ENCODE measurements at regions not wholly inside any gene's neighbourhood (a gene's known extent, or its start where the extent isn't known, plus 50 kb on each side); places are given as distances from the start of the nearest gene placed in this dataset.
A peak's percentile ranks its signal among the peaks of the same experiment; 100 is the strongest.

- DNase-seq, result peak; percentile 11
- in situ Hi-C loops (cut with HindIII; ENCODE audit: low pct_ligation_motif_present, low pct_unique_long_range_greater_than_20kb, low sequenced_read_pairs), result no loop called here
Measured at GRCh38 chr7:24456526-24457218, 116.6 kb upstream of the PALS2 start.

DNA sequence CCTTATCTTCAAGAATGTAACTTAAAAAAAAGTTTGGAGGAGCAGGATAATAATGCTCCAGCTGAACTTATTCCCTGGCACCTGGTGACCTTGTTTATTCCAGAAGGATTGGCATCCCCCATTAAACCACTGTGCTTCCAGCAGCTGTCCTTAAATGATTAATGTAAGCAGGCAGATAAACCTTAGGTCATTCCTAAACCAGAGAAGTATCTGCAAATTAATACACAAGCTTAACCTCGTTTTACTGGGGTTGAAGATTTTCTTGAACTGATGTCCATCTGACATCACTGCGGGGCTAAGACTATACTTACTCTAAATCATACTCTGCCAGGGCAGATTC lies 116.1 kb upstream of the PALS2 start:
- in situ Hi-C loops (cut with HindIII; ENCODE audit: low pct_ligation_motif_present, low pct_unique_long_range_greater_than_20kb, low sequenced_read_pairs), result no loop called here
- no peak for DNase-seq

- DNase-seq, result no peak
- in situ Hi-C loops (cut with HindIII; ENCODE audit: low pct_ligation_motif_present, low pct_unique_long_range_greater_than_20kb, low sequenced_read_pairs), result no loop called here
Measured at GRCh38 chr7:24462117-24462516, 111.1 kb upstream of the PALS2 start.

DNA sequence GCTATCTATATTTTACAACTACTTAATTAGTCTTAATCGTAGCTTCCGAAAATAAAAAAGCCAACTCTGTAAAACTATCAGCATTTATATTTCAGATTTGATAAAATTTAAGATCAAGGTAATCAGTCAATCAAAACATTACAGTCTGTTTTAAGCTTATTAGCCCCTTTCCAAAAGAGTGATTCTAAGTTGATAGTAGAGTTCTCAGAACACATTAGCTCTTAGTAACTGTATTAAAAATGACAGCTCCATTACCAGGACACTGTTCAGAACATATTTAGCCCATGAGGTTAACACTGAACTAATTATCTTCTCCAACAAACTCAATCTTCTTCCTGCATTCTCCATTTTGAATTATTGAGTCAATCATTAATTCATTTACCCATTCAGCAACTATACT lies 110.3 kb upstream of the PALS2 start:
- no peak for DNase-seq
- in situ Hi-C loops (cut with HindIII; ENCODE audit: low pct_ligation_motif_present, low pct_unique_long_range_greater_than_20kb, low sequenced_read_pairs), result no loop called here

DNA sequence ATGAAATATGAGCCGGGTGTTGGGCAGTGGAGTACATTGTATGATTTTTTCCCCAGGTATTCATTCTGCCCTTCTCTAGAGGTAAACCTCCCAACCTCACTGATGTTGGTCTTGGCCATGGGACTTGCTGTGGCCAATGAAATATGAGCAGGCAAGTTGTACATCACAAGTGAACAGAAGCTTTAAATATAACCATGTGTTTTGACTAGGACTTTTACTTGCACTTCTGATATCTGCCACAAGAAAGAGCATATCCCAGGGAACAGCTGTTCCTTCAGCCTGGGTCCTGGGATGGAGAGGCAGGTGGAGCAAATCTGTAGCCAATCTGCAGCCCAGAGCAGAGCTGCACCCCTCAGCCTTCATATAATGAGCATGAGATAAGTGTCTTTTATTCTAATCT lies 109.8 kb upstream of the PALS2 start:
- no peak for DNase-seq
- in situ Hi-C loops (cut with HindIII; ENCODE audit: low pct_ligation_motif_present, low pct_unique_long_range_greater_than_20kb, low sequenced_read_pairs), result no loop called here

DNA sequence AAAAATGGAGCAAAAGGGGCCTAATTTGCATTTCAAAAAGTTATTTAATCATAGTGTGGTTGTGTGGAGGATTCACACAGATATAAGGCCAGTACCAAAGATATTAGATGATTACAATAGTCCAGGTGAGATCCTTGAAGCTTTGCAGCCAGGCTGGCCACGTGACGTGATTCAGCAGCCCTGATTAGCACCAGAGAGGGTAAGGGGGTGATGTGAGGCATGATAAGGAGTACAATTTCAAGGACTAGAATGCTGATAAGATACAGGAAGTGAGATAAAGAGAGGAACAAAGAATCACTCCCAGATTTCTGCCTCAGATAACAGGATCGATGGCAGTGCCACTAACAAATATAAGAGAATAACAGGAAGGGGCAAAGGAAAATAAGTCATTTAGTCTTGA lies 108.4 kb upstream of the PALS2 start:
- in situ Hi-C loops (cut with HindIII; ENCODE audit: low pct_ligation_motif_present, low pct_unique_long_range_greater_than_20kb, low sequenced_read_pairs), result no loop called here

GRCh38 chr7:24466168-24466768 lies 107.0 kb upstream of the PALS2 start:
- in situ Hi-C loops (cut with HindIII; ENCODE audit: low pct_ligation_motif_present, low pct_unique_long_range_greater_than_20kb, low sequenced_read_pairs), result no loop called here
- DNase-seq, result no peak

More for the DNA sequence above, 108.4 kb upstream of the PALS2 start:
- no peak for DNase-seq

GRCh38 chr7:24469118-24469517 lies 104.1 kb upstream of the PALS2 start:
- in situ Hi-C loops (cut with HindIII; ENCODE audit: low pct_ligation_motif_present, low pct_unique_long_range_greater_than_20kb, low sequenced_read_pairs), result no loop called here
- DNase-seq, result no peak

DNA sequence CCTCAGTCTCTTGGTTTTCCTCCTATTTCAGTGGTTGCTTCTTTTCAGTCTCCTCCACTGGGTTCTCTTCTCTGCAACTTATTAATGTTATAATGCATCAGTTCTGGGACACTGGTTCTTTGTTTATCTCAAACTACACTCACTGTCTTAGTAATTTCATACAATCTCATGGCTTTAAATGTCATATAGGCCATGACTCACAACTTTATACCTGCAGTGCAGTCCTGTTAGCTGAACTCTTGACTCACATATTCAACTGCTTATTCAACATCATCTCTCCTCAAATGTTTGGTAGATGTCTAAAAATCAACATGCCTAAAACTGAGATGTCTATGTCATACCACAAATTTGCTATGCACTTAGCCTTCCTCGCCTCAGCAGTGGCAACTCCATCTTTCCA lies 101.2 kb upstream of the PALS2 start:
- DNase-seq, result no peak
- in situ Hi-C loops (cut with HindIII; ENCODE audit: low pct_ligation_motif_present, low pct_unique_long_range_greater_than_20kb, low sequenced_read_pairs), result no loop called here

DNA sequence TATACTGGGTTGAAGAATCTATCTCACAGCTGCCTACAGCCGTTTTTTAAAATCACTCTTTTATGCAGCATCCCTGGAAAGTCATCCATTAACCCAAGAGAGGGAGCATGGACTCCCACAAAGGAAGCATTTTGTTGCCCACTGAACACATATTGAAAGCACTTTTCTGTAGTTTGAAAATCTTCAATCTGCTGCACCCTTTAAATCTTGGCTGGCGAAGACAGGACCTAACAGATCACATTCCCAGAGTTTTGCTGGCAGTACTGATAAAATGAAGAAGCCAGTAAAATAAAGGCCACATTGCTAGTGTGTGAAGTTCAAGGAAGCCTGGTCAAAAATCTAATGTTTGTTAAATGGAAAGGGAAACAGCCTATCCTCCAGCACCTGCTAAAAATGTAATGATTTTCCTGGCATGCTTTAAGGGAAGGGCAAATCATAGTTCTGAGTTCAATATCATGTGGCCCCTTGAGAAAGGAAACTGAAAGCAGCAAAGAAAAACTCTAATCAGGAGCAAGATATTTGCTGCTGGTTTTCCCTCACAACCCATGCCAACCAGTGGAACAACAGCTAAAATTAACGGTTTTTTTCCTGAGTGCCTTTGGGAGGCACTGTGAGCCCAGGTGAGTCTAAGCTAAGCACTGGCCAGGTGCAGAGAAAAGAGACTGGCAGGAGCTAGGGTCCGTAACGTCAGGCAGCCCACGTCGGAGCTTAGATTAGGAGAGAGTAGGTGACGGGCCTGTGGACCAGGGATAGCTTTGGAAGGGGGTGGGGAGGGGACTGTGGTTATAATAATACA lies 97.9 kb upstream of the PALS2 start:
- no peak for DNase-seq
- in situ Hi-C loops (cut with HindIII; ENCODE audit: low pct_ligation_motif_present, low pct_unique_long_range_greater_than_20kb, low sequenced_read_pairs), result no loop called here

GRCh38 chr7:24476227-24476626 lies 97.0 kb upstream of the PALS2 start:
- no peak for DNase-seq
- in situ Hi-C loops (cut with HindIII; ENCODE audit: low pct_ligation_motif_present, low pct_unique_long_range_greater_than_20kb, low sequenced_read_pairs), result no loop called here

- DNase-seq, result peak; percentile 91
- in situ Hi-C loops (cut with HindIII; ENCODE audit: low pct_ligation_motif_present, low pct_unique_long_range_greater_than_20kb, low sequenced_read_pairs), result no loop called here
Measured at GRCh38 chr7:24477398-24478136, 95.7 kb upstream of the PALS2 start.

DNA sequence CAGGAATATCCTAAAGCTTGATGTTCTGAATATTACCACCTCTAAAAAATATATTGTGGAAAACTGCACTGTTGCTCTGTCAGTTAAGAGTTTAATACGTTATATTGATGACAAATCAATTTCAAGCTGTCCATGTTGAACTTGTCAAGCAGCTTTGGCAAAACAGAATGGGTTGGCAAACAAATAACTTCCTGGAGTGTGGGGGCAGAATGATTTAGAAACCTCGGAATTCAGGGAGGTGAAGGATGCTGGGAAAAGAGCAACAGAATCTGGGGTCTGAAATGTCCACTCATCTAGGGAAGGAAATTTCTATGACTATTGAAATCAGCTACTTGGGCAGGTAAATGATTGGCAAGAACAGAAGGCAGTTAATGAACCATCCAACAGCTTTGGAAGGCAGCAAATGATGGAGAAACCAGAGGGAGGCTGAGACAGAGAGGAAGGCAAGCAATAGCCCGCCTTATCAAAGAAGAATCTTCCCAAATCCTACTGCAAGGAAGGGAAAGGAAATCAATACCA lies 95.1 kb upstream of the PALS2 start:
- DNase-seq, result peak; percentile 64
- in situ Hi-C loops (cut with HindIII; ENCODE audit: low pct_ligation_motif_present, low pct_unique_long_range_greater_than_20kb, low sequenced_read_pairs), result no loop called here

DNA sequence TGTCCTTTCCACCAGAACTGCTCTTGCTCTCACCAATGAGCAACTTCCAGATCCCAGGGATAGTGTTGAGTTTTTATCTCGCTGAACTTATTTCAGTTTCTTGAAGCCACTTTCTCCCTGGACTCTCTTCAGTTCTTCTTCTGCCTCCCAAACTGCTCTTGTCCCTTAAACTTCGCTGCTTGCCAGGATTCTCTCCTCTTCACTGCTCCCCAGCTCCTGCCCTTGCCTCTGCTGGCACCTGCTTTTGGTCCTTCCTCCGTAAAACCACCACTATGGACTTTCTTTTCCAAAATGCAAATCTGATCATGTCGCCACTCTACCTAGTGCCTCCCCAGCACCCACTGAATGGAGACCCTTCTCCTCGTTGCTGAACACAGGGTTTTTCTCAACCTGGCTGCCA lies 92.8 kb upstream of the PALS2 start:
- no peak for DNase-seq
- in situ Hi-C loops (cut with HindIII; ENCODE audit: low pct_ligation_motif_present, low pct_unique_long_range_greater_than_20kb, low sequenced_read_pairs), result no loop called here

DNA sequence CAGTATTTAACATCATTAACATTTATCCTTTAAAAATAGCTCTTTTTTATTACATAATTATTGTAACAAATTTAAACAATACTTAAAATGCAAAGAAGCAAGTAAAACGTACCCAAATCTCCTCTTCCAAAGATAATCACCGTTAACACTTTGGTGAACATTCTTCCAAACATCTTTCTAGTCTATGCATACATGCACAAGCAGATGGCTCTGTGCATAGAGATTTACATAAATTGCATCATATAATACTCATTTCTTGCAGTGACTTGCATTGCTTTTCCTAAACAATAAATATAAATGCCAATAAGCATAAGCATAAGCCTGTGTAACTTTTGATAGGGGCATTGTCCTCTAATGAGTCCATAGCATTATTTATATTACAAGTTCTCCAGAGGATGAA lies 89.4 kb upstream of the PALS2 start:
- in situ Hi-C loops (cut with HindIII; ENCODE audit: low pct_ligation_motif_present, low pct_unique_long_range_greater_than_20kb, low sequenced_read_pairs), result no loop called here
- DNase-seq, result no peak

- in situ Hi-C loops (cut with HindIII; ENCODE audit: low pct_ligation_motif_present, low pct_unique_long_range_greater_than_20kb, low sequenced_read_pairs), result no loop called here
- no peak for DNase-seq
Measured at GRCh38 chr7:24492576-24492975, 80.7 kb upstream of the PALS2 start.

DNA sequence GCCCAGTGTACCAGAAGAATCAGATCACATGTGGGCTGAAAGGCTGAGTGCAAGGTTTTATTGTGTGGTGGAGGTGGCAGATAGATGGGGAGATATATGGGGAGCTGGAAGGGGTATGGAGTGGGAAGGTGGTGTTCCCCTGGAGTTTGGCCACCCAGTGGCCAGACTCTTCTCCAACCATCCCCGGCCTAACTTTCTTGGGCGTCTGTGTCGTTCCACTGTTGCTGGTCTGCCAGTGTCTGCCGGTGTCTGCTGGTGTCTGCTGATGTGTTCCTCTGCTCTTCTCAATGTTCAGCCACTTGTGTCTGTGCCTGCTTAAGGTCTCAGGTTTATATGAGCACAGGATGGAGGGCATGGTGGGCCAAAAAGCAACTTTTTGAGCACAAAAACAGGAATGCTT lies 78.4 kb upstream of the PALS2 start:
- no peak for DNase-seq
- in situ Hi-C loops (cut with HindIII; ENCODE audit: low pct_ligation_motif_present, low pct_unique_long_range_greater_than_20kb, low sequenced_read_pairs), result no loop called here

GRCh38 chr7:24496036-24496435 lies 77.2 kb upstream of the PALS2 start:
- in situ Hi-C loops (cut with HindIII; ENCODE audit: low pct_ligation_motif_present, low pct_unique_long_range_greater_than_20kb, low sequenced_read_pairs), result no loop called here

GRCh38 chr7:24498439-24498838 lies 74.8 kb upstream of the PALS2 start:
- in situ Hi-C loops (cut with HindIII; ENCODE audit: low pct_ligation_motif_present, low pct_unique_long_range_greater_than_20kb, low sequenced_read_pairs), result no loop called here
- DNase-seq, result no peak

More at GRCh38 chr7:24496036-24496435, 77.2 kb upstream of the PALS2 start:
- DNase-seq, result no peak

Data from ACHN (cell line).